Epithelial cell of esophagus (primary cell): ENCODE measurements at regions not wholly inside any gene's neighbourhood (a gene's known extent, or its start where the extent isn't known, plus 50 kb on each side); places are given as distances from the start of the nearest gene placed in this dataset.
A peak's percentile ranks its signal among the peaks of the same experiment; 100 is the strongest.

Experiments used
- DNase-seq: peaks from one replicate; pipeline ENCODE4 v3.0.0; 2010; ENCODE audit warnings: low read depth
- H3K4me3 ChIP-seq: 2 replicates; pipeline ENCODE4 v1.5.1; 2011; ENCODE audit warnings: mild to moderate bottlenecking, low read length, control low read depth
- TF ChIP-seq, protein P1 (sequence below): IDR thresholded peaks from 2 replicates; pipeline ENCODE4 v1.5.1; 2011; ENCODE audit warnings: low read depth, mild to moderate bottlenecking, low read length, control low read depth, inconsistent platforms; ENCODE audit not compliant: insufficient read depth; ENCODE audit errors: missing control alignments

- DNase-seq = no peak
- no peak overlapping the region for H3K4me3 ChIP-seq
- TF ChIP-seq, protein P1, sequence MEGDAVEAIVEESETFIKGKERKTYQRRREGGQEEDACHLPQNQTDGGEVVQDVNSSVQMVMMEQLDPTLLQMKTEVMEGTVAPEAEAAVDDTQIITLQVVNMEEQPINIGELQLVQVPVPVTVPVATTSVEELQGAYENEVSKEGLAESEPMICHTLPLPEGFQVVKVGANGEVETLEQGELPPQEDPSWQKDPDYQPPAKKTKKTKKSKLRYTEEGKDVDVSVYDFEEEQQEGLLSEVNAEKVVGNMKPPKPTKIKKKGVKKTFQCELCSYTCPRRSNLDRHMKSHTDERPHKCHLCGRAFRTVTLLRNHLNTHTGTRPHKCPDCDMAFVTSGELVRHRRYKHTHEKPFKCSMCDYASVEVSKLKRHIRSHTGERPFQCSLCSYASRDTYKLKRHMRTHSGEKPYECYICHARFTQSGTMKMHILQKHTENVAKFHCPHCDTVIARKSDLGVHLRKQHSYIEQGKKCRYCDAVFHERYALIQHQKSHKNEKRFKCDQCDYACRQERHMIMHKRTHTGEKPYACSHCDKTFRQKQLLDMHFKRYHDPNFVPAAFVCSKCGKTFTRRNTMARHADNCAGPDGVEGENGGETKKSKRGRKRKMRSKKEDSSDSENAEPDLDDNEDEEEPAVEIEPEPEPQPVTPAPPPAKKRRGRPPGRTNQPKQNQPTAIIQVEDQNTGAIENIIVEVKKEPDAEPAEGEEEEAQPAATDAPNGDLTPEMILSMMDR = no peak
Measured at GRCh38 chr6:24987446-24988115, 51.8 kb upstream of the RIPOR2 start.

DNA sequence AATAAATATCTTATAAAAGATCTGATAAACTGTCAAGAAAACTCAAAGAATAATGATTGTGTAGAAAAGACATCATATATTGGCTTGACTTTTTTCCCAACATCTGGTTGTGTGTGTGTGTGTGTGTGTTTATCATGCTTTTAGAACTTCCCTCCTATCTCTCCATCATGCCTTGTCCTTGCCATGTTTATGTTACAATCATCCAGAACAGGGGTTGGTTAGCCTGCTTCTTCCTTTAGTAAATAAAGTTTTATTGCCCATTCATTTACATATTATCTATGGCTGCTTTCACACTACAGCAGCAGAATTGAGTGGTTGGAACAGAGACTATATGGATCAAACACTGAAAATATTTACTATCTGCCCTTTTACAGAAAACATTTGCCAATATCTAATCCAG is 52.8 kb upstream of the RIPOR2 start:
- no peak overlapping the region for H3K4me3 ChIP-seq
- DNase-seq = no peak
- TF ChIP-seq, protein P1 = no peak

- peak; percentile 61 for DNase-seq
- TF ChIP-seq, protein P1 = no peak
- no peak overlapping the region for H3K4me3 ChIP-seq
Measured at GRCh38 chr6:24990236-24990845, 54.6 kb upstream of the RIPOR2 start.

- TF ChIP-seq, protein P1 = no peak
- DNase-seq = no peak
- H3K4me3 ChIP-seq = no peak overlapping the region
Measured at GRCh38 chr6:24990944-24991809, 55.4 kb upstream of the RIPOR2 start.

- no peak overlapping the region for H3K4me3 ChIP-seq
- peak; percentile 65 for DNase-seq
- TF ChIP-seq, protein P1 = peak; percentile 73
Measured at GRCh38 chr6:24991810-24992467, 56.2 kb upstream of the RIPOR2 start.

GRCh38 chr6:24994812-24995211 is 59.1 kb upstream of the RIPOR2 start:
- no peak for DNase-seq
- no peak overlapping the region for H3K4me3 ChIP-seq
- TF ChIP-seq, protein P1 = no peak
